Activated CD8-positive, alpha-beta T cell treated with anti-CD3 and anti-CD28 coated beads for 36 hours (primary cell): ENCODE measurements at regions not wholly inside any gene's neighbourhood (a gene's known extent, or its start where the extent isn't known, plus 50 kb on each side); places are given as distances from the start of the nearest gene placed in this dataset.

Source experiments
- ATAC-seq: fragments of 200-7000 bp; cut with Tn5 transposase; one replicate; pipeline ENCODE4 v1.10.0; 2021; ENCODE audit warnings: mild to moderate bottlenecking, moderate library complexity
- CTCF ChIA-PET: fragments of 350-600 bp; sonication (Branson Sonifier 250); formaldehyde crosslinking; loops from one replicate; lab custom pipeline; 2021; ENCODE audit warnings: antibody characterized with exemption; lab: Charles Lee
- POLR2A ChIA-PET: fragments of 350-600 bp; sonication (Branson Sonifier 250); formaldehyde crosslinking; loops from one replicate; lab custom pipeline; 2021; ENCODE audit warnings: antibody characterized with exemption; lab: Charles Lee
- DNase-seq: peaks from one replicate; pipeline ENCODE4 v3.0.0-alpha.2; 2020
- H3K27ac Mint-ChIP-seq: one replicate; pipeline ENCODE4 v1.8.0; 2021; ENCODE audit warnings: mild to moderate bottlenecking, mixed read lengths
- H3K27me3 Mint-ChIP-seq: one replicate; pipeline ENCODE4 v1.8.0; 2021; ENCODE audit warnings: mixed read lengths
- H3K36me3 Mint-ChIP-seq: one replicate; pipeline ENCODE4 v1.8.0; 2021; ENCODE audit warnings: low read depth, mixed read lengths
- H3K4me1 Mint-ChIP-seq: one replicate; pipeline ENCODE4 v1.8.0; 2021; ENCODE audit warnings: low read depth, mixed read lengths
- H3K4me3 Mint-ChIP-seq: one replicate; pipeline ENCODE4 v1.8.0; 2021; ENCODE audit warnings: mild to moderate bottlenecking, moderate library complexity, mixed read lengths
- H3K9me3 Mint-ChIP-seq: one replicate; pipeline ENCODE4 v1.8.0; 2021; ENCODE audit warnings: mixed read lengths
- intact Hi-C: fragments of 100-400 bp; cut with micrococcal nuclease; formaldehyde crosslinking; loops from one replicate; pipeline ENCODE4 v1.10.0; 2022
- TF ChIP-seq, protein P1 (sequence below): fragments of 200-600 bp; IDR thresholded peaks from one replicate; pipeline ENCODE4 v1.8.0; 2022; ENCODE audit warnings: antibody characterized with exemption, mild to moderate bottlenecking

DNA sequence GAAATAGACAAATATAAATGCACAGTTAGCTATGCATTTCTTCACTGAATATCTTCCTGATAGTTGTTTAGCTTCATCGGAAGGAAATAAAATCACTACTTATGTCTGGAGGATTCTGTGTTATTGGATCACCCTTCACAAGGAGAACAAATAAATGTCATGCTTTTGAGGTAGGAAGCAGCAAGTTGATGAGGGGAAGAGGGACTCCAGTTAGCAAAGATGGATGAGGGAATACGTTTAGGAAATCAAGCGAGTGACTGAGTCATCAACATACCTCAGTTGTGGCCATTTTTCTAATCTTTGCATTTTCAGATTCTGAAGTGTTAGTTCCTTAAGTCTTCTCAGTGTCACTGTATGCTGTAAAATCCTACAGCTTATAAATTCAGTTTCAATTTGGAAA lies 456.2 kb downstream of the EPHA4 start:
- Mint-ChIP-seq H3K36me3 (no peaks in the 10 kb centered on the region), H3K27ac (no peak overlapping the region), H3K27me3 (peaks cover 3% of the 10 kb centered on the region), H3K4me1 (no peaks in the 10 kb centered on the region), H3K4me3 (no peak overlapping the region), H3K9me3 (no peaks in the 10 kb centered on the region)
- ChIA-PET POLR2A (interaction anchor here (0.6 kb wide), 1 partner anchor 775 kb away, joined by 4 read pairs; no protein-coding TSS in a partner anchor), CTCF (no interaction called here)
- TF ChIP-seq, protein P1, sequence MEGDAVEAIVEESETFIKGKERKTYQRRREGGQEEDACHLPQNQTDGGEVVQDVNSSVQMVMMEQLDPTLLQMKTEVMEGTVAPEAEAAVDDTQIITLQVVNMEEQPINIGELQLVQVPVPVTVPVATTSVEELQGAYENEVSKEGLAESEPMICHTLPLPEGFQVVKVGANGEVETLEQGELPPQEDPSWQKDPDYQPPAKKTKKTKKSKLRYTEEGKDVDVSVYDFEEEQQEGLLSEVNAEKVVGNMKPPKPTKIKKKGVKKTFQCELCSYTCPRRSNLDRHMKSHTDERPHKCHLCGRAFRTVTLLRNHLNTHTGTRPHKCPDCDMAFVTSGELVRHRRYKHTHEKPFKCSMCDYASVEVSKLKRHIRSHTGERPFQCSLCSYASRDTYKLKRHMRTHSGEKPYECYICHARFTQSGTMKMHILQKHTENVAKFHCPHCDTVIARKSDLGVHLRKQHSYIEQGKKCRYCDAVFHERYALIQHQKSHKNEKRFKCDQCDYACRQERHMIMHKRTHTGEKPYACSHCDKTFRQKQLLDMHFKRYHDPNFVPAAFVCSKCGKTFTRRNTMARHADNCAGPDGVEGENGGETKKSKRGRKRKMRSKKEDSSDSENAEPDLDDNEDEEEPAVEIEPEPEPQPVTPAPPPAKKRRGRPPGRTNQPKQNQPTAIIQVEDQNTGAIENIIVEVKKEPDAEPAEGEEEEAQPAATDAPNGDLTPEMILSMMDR, result no peak
- ATAC-seq (no peak), DNase-seq (no peak)
- intact Hi-C loops, result no loop called here

GRCh38 chr2:221120643-221121042 lies 451.5 kb downstream of the EPHA4 start:
- ChIA-PET CTCF (no interaction called here), POLR2A (no interaction called here)
- Mint-ChIP-seq H3K9me3 (no peaks in the 10 kb centered on the region), H3K27ac (no peak overlapping the region), H3K36me3 (no peaks in the 10 kb centered on the region), H3K4me3 (no peak overlapping the region), H3K4me1 (no peaks in the 10 kb centered on the region), H3K27me3 (peaks cover 5% of the 10 kb centered on the region)
- no peak for ATAC-seq
- intact Hi-C loops, result no loop called here
- no peak for DNase-seq
- TF ChIP-seq, protein P1, result no peak

GRCh38 chr2:221123396-221123795 lies 448.7 kb downstream of the EPHA4 start:
- H3K4me3 Mint-ChIP-seq, result no peak overlapping the region
- no peak overlapping the region for H3K27ac Mint-ChIP-seq
- ChIA-PET POLR2A (no interaction called here), CTCF (no interaction called here)
- DNase-seq (no peak), ATAC-seq (no peak)
- no peaks in the 10 kb centered on the region for H3K4me1 Mint-ChIP-seq
- intact Hi-C loops, result no loop called here
- TF ChIP-seq, protein P1, result no peak
- no peaks in the 10 kb centered on the region for H3K36me3 Mint-ChIP-seq
- H3K27me3 Mint-ChIP-seq, result peaks cover 6% of the 10 kb centered on the region
- peaks cover 4% of the 10 kb centered on the region for H3K9me3 Mint-ChIP-seq

DNA sequence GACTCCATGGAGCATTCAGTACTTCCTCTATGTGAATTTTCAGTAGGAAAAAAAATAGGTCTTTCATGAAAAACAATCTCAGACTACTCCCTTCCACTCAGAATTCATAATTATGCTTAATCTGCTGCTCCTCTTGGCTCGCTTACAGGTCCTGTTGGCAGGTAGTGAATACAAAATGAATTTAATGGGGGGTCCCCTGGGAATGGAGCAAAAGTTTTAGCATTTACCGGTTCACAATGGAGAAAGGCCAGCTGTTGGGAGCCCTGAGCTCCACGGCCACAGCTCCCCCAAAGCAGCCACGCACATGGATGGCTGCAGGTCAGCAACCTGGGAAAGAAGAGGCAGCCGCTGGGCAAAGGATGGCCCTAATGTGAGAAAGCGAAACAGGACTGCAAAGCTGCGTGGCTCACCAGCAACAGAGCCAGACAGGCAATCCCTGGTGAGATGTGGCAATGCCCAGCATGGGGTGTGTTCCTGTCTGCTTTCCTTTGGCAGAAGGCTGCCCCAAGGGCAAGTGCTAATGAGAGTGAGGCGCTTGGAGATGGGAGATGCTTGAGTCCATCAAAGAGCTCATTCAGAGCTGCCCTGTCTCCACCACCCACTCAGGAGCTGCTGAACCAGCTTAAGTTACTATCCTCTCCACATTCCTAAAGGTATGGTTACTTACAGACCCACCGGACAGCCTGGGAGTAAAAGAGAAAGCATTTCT lies 447.4 kb downstream of the EPHA4 start:
- H3K36me3 Mint-ChIP-seq, result peaks cover 2% of the 10 kb centered on the region
- H3K4me3 Mint-ChIP-seq, result no peak overlapping the region
- peaks cover 4% of the 10 kb centered on the region for H3K9me3 Mint-ChIP-seq
- ChIA-PET POLR2A (no interaction called here), CTCF (no interaction called here)
- peaks cover 8% of the 10 kb centered on the region for H3K27me3 Mint-ChIP-seq
- DNase-seq, result no peak
- TF ChIP-seq, protein P1, result no peak
- intact Hi-C loops, result no loop called here
- no peaks in the 10 kb centered on the region for H3K4me1 Mint-ChIP-seq
- no peak for ATAC-seq
- no peak overlapping the region for H3K27ac Mint-ChIP-seq

- no peak overlapping the region for H3K4me3 Mint-ChIP-seq
- intact Hi-C loops, result no loop called here
- H3K27ac Mint-ChIP-seq, result no peak overlapping the region
- ChIA-PET POLR2A (no interaction called here), CTCF (no interaction called here)
- H3K27me3 Mint-ChIP-seq, result peaks cover 6% of the 10 kb centered on the region
- ATAC-seq, result no peak
- TF ChIP-seq, protein P1, result no peak
- peaks cover 4% of the 10 kb centered on the region for H3K9me3 Mint-ChIP-seq
- no peaks in the 10 kb centered on the region for H3K4me1 Mint-ChIP-seq
- peaks cover 2% of the 10 kb centered on the region for H3K36me3 Mint-ChIP-seq
- DNase-seq, result no peak
Measured at GRCh38 chr2:221125691-221126090, 446.4 kb downstream of the EPHA4 start.
